MM.1S (cell line): ENCODE measurements at regions not wholly inside any gene's neighbourhood (a gene's known extent, or its start where the extent isn't known, plus 50 kb on each side); places are given as distances from the start of the nearest gene placed in this dataset.

ENCODE experiments used
- CTCF ChIP-seq: fragments of 300-600 bp; sonication (generic); IDR thresholded peaks from 2 replicates; pipeline ENCODE4 v1.5.1; 2016; ENCODE audit warnings: antibody characterized with exemption, low read length, mixed read lengths
- EZH2 ChIP-seq: fragments of 300-600 bp; sonication (generic); optimal IDR thresholded peaks from 2 replicates; pipeline ENCODE3; 2017; ENCODE audit warnings: low read depth, mild to moderate bottlenecking, antibody characterized with exemption, low read length, mixed read lengths
- EZH2phosphoT487 ChIP-seq: fragments of 300-600 bp; sonication (generic); IDR thresholded peaks from 2 replicates; pipeline ENCODE4 v1.6.1; 2018; ENCODE audit warnings: antibody characterized with exemption, low read length

- no peak for TF ChIP-seq CTCF
- TF ChIP-seq EZH2 = no peak
- no peak for TF ChIP-seq EZH2phosphoT487
These were observed 136.6 kb upstream of the OTUD4 start for GRCh38 chr4:145316897-145317574.
